GM18502 (cell line): ENCODE measurements at regions not wholly inside any gene's neighbourhood (a gene's known extent, or its start where the extent isn't known, plus 50 kb on each side); places are given as distances from the start of the nearest gene placed in this dataset.

Source experiments
- ATAC-seq: cut with Tn5 transposase; IDR thresholded peaks from one replicate; pipeline ENCODE4 v1.9.1; 2021; ENCODE audit warnings: mild to moderate bottlenecking; ENCODE audit not compliant: unreplicated experiment, poor library complexity

DNA sequence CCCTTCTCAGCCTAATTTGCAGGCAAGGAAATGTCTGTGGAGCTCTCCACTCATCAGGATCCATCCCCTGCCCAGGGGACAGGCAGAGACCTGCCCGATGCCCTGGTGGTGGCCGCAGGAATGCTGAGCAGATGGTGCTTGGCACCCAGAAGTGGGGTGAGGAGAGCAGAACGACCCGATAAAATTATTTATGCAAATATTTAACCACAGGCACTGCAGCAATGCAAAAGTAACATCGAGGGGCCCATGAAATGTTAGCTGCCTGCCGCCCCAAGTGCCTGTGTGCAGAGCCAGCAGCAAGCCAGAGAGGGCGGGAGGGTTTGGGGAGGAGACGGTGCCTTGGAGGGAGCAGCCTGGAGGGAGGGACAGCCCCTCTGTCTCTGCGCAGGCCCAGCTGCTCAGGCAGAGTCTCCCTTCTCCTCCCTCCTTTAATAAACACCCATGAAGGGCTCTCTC, 205.5 kb downstream of the CTTN start:
- no peak for ATAC-seq

DNA sequence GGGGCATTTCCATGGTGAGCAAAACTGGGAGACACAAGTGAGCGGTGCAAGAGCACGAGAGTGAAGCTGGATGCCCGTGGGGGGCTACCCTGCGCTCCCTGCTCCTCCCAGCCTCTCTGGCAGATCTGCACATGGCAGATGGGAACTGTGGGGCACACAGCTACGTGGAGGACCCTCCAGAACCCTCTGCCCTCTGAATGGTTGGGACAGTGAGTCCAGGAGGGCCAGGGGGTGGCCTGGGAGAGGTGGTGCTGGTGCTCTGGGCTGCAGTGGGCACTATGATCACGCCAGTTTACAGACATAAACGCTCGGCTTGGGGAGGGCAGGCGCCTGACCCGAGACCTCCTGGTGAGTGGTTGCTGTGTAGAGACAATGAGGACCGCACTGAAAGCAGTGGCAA, 205.9 kb downstream of the CTTN start:
- no peak for ATAC-seq

DNA sequence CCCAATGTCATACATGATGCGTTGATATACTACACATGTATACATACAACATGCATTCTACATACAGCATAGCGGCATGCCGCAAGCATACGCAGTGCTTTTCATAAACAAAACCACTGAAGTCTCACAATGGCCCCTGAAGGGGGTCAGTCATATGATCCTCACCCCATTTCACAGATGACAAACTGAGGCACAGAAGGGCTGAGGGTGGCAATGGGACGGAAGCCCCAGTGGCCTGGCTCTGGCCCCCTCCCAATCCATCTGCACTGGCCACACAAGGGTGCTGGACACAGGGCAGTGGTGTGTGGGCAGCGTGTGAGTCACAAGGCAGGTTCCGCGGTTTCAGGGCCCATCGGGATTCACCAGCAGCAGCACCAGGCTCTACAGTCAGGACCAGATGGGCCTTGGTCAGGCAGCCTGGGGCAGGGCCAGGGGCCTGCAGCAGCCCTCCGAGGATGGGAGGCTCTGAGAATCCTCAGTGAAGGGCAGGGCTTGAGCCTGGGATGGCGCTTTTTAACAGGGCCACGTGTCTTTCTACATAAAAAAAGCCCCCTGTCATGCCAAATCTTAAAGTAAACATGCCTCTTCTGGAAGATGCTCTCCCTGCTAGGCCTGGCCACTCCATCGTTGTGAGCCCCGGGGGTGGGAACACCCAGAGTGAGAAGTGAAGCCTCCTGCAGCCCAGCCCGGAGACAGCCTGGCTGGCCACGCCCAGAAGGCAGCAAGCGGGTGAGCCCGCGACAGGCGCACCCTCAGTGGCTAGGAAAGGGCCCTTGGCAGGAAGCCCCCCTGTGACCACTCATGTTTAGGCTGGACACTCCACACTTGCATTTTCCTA, 206.5 kb downstream of the CTTN start:
- ATAC-seq, result no peak

DNA sequence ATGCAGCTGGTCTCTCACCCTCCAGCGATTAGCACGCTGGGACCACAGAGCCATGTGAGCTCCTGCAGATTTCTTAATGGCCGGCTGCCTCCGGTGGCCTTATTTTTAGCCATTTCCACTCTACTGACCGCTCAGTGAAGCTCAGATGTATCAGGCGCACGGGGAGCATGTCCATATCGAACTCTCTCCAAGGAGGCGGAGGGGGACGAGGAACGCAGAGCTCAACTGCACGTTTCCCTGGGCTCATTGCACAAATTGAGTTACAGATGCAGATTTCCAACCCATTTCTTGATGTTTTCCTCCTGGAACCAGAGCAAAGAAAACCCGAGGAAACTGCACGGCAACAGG, 207.1 kb downstream of the CTTN start:
- ATAC-seq, result no peak

DNA sequence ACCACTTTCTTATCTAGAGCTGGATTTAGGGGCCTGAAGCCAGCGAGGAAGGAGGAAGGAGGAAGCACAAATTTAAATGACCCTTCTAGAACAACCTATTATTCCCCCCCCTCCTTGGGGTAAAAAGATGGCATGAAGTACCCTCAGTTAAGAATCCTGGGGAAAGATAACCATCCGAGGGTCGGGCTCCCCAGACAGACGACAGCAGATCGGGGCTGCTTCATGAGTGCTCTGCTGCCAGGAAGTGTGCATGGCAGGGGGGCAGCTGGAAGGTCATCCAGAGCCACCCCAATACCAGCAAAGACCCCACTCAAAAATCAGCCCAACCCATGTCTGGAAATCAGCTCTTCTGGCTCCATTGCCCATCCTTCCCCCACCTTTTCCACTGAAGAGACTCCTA, 207.5 kb downstream of the CTTN start:
- ATAC-seq, result no peak

DNA sequence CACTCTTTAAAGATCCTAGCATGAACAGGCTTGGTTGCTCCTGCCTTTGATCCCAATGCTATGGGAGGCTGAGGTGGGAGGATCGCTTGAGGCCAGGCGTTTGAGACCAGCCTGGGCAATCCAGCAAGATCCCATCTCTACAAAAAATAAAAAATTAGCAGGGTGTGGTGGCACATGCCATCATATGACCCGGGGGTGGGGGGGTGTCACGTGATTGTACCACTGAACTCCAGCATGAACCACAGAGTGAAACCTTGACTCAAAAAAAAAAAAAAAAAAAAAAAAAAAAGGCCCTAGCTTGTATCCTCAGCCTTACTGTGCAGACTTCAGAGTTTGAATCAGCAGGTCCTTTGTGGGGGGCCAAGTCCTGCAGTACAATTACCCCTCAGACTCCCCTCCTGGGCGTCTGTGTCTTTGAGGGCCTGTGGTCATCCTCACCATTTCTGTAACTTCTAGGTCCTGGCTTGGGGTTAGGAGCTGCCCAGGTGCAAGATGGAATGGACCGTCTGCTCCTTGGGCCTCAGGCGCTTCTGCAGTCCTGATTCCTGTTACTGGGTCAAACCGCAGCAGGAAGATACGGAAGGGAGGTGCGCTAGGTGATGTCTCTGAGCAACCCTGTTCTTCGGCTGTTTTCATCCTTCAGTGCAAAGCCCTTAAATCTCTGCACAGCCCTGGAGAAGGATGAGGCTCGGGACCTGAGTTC, 208.1 kb downstream of the CTTN start:
- ATAC-seq, result no peak

DNA sequence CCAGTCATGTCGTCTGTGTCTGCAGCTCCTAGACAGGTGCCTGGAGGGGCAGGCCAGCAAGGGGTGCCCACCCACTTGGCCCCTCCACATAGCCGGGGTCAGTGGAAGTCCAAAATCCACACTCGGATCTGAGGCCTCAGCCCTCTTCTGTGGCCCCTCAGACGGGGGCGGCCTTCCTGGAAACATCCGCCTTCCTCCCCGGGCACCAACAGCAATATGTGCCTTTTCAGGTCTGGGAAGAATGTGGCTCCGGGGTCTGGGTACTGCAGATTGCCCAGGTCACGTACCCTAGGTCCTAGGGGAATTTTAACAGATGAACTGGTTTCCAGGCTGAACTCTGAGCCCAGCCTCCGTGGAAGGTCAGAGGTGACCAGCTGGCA, 208.6 kb downstream of the CTTN start:
- ATAC-seq, result no peak

DNA sequence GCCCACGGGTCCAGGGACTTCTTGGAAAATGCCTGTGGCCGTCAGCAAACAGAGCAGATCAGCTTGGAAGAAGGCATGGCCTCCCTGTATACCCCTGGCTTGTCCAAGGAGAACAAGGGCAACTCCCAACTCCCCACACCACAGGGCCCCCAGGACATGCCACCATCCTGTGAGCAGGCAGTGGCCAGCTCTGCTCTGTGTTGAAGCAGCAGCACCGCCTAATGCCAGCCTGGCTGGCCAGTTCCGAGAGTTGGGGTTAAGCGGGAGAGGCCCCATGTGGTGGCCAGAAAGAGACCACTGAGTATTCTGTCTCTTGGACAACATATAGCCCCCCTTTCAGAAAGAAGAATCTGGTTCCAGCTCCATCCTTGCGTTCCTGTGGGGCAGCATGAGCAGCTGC, 209.2 kb downstream of the CTTN start:
- ATAC-seq, result no peak

DNA sequence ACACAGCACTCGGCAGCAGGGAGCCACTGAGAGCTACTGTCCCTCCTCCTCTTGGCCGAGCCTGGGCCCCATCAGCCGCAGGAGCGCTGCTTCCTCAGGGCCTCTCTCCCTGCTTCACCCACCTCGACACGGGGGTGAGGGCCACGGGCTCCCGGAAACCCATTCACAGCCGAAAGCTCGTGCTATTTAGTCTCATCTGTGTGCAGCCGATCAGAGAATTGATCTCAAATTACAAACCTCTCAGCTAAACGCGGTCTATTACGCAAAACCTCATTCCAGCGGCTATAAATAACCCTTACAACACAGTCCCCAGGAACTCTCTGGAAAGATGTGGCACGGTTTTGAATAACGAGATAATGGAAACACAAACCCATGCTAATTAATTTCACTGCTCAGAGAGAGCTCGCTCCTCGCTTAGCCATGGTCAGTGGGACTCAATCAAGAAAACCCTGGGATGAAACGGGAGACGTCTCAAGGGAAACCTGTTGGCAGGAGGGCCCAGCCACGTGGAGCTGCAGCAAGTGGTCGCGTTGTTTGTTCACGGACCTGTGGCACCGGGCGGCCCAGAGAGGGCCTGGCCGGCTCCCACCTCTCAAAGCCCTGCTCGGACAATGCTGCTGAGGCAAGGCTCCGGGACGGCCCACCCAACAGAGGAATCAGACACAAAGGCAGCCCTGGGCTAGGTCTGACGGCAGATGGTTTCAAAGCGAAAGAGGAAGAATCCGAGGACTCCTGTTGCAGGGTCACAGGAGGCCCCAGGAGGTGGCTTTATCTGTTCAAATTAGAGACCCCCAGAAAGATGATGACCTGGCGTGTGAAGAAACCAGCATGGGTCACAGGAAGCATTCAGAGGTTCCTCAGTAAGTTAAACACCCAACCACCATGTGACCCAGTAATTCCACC, 210.5 kb downstream of the CTTN start:
- ATAC-seq, result no peak

DNA sequence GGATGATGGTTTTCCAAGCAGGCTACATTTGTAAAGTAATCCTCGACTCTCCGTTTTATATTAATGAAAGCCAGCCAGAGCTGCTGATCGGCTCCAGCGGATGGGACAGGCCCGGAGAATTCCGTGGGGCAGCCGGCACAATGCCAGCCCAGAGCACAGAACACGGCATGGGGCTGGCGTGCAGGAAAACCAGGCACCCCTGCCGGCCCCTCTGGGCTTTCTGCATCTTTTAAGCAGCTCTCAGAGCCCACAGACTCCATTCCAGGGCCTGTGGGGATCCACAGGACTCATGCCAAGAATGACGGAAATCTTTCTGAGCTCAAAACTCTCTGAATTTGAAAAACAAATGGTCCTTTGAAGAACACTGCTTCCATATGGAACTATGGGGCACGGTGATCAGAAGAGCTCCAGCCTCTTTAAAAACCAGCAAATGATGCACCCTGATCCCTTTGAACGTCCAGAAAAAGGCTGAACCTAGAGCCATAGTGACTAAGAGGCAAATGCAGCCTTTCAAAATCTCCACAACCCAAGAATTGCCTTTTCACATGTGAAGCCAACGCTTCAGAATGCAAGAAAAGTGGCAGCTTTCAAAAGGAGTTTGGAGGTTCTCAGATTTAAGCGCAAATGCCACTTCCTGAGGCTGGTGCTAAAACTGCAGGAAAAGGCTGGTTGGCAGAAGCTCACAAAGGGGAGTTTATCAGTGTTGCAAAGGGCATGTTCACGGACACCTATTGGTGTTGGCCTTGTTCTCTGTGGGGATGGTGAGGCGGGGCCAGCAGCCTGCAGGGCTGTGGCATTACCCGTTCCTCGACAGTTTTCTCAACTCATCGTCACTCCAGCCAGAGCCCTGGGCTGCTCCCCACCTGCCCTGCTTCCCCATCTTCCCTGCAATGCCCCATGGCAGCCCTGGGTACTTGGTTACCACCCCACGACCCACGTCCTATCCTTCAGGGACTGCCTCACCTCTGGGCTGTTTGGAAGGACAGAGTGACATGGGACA, 212.5 kb downstream of the CTTN start:
- ATAC-seq, result no peak

DNA sequence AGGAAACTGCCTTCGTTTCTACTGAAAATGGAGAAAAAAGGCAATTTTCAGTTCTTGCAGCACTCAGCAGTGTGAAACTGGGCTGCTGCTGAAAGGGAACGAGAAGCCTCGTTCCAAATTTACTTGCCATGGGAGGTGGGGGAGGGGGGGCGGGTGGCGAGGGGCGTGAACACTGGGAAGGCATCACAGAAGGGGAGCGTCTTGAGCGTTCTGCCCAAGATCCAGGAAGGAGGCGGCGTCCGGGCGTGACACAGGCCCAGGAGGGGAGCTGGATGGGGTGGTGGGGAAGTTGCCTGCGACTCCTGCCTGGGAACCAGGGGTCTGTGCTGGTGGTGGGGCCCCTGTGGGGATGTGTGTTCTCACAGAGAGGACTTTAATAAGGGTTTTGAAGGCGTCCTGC, 213.5 kb downstream of the CTTN start:
- no peak for ATAC-seq

DNA sequence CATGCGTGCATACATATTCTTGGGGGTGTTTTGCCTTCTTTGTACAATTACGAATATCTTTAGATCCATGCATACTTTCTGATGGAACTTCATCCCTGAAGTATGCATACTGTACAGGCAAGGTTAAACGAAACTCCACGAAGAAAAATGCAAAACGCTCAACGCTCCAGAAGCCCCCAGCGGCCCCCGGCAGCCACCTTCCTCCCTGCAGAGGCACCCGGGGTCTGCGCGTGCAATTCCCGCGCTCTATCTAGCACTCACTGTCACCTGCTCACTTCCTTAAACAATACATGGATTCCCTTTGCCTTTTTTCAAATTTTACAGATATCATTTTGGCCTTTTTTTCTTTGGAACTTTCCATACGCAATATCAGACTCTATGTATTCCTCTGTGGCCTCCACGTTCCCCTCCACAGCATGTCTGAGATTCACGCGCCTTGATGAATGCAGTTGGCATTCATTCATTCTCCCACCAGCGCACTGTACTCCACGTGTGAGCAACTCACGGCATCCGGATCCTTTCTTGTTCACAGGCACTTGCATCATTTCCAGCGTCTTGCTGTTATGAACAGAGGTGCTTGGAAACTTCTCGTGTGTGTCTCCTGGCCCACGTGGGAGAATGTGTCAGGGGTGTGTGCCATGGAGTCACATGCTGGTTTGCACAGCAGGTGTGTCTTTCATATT, 214.3 kb downstream of the CTTN start:
- ATAC-seq, result no peak

DNA sequence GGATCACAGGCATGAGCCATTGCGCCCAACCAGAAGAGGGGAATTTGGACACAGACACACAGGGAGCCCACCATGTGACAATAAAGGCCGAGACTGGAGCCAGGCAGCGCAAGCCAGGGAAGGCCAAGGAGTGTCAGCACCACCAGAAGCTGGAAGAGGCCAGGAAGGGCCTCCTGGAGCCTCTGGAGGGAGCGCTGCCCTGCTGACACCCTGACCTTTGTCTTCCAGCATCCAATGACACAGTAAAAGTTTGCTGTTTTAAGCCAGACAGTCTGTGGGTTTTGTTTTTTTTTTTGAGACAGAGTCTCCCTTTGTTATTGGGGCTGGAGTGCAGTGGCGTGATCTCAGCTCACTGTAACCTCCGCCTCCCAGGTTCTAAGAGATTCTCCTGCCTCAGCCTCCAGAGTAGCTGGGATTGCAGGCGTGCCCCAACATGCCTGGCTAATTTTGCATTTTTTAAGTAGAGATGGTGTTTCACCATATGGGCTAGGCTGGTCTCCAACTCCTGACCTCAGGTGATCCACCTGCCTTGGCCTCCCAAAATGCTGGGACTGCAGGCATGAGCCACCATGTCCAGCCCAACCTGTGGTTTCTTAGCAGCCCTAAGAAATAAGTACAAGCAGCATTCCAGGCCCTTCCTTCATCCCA, 215.8 kb downstream of the CTTN start:
- no peak for ATAC-seq

DNA sequence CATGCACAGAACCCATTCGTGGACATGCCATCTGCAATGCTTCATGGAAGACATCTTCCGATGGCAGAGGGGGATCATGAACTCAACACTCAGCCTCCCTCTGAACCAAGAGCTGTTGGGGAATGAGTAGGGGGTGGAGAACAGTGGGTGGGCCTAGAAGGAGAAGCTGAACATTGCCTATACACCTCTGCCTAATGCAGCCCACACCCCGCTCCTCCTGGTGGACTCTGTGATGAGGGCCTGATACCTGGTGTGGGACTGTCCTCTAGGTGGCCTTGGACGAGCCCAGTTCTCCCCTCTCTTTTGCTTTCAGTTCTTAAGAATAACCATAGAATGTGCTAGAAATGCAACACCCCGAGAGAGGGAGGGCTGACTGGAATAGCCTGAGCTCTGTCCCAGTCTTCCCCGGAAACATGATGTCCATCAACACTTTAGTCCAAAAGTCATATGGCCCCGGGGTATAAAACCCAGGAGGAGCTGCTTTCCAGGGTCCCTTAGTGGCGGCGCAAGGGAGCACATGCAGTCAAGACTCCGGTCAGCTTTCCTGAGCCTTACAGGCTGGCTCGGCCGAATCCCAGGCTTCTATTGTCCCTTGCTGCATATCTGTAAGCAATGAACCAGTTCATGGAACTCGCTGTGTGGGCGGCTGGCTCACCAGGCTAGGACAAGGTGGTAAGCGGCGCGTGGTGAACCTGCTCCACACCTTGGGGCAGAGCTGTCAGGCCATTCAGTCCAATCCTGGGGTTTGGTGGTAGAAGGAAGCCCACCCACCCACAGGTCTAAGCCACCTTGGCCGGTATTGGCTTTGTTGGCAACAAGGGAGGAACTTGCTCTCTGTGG, 216.9 kb downstream of the CTTN start:
- no peak for ATAC-seq

DNA sequence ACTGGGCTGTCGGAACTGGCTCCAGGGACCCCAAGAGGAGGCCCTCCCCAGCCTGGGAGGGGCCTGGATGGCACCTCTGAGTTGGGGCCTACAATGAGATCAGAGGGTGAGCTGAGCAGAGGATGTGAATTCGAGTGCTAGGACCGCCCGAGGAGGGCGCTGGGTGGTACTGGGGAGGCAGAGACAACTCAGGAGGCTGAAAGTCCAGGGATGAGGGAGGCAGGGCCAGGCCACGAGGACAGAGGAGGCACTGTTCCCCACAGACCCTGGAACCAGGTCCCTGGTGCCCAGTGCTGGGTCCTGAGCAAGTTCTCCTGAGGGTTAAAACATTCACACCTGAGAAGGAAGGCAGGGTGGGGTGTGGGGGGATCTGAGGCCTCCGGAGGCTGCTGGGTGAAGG, 218.0 kb downstream of the CTTN start:
- ATAC-seq, result no peak

DNA sequence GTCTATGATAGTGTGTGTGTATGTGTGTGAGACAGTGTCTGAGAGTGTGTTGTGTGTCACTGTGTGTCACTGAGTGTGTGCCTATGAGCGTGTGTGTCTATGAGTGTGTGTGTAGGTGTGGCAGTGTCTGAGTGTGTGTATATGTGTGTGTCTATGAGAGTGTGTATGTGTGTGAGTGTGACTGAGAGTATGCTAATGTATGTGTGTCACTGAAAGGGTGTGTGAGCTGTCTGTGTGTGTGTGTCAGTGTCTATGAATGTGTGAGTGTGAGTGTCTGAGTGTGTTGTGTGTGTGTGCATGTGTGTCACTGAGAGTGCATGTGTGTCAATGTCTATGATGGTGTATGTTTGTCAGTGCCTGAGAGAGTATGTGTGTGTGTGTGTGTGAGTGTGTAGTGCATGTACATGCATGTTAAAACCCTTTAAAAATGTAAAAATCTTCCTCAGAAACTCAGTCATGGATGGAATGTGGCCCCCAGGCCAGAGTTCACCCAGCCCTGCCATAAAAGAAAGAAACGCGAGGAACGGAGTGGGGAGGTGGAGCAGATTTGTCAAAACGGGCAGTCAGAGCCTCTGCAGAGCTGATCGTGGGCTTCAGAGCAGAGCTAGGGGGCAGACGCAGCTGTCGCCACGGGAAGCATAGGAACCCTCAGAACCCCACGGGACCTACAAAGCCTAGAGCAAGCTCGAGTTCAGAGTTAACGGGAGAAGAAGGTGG, 218.8 kb downstream of the CTTN start:
- ATAC-seq, result no peak

DNA sequence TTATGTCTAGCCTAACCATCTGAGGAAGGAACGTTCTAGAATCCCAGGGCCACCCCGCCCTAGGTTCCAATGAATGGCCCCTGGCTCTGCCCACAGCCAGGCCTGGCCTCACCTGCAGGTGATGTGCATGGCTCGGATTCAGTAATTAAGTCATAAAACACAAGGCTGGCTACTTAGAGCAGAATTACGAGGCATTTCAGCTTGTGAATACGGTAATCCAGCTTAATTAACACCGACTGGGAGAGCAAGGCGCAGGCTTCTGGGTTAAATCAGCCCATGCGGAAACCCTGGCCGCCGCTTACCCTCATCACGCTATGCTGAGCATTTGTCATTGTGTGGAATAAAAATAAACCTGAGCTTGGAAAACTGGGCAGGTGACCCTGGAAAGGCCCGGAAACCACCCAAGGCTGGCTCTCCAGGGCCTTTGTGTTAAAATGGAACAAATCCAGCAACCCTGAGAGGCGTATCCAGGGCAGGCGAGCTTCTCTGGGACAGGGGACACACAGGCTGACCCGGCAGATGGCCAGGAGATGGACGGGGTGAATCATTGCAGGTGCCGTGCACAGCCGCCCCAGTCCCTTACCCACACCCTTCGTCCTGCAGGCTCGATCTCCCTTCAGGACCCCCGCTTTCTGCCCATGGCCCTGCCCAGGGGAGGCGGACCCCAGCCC, 220.2 kb downstream of the CTTN start:
- no peak for ATAC-seq
